A549 (cell line): ENCODE measurements at regions not wholly inside any gene's neighbourhood (a gene's known extent, or its start where the extent isn't known, plus 50 kb on each side); places are given as distances from the start of the nearest gene placed in this dataset.

Experiments used
- ATAC-seq, 2 experiments: fragments of 200-7000 bp in 1 of 2; fragments of >200 bp in 1 of 2; cut with Nextera tagmentation in 1 of 2; cut with Tn5 transposase in 1 of 2; 3 replicates each; pipeline versions ENCODE4 v1.8.0 to v1.9.1; 2018 to 2020; ENCODE audit warnings: mild to moderate bottlenecking in 1 of 2, moderate library complexity in 1 of 2
- CTCF ChIA-PET: fragments of 300-600 bp; sonication (Branson Sonifier 250); formaldehyde crosslinking; extraction: SDS; loops from one replicate; lab custom pipeline; 2021; ENCODE audit warnings: antibody characterized with exemption, inconsistent platforms; lab: Yijun Ruan, JAX
- POLR2A ChIA-PET: fragments of 350-600 bp; formaldehyde crosslinking; extraction: SDS; loops from one replicate; lab custom pipeline; 2021; ENCODE audit warnings: antibody characterized with exemption, inconsistent platforms; lab: Yijun Ruan, JAX
- DNase-seq, 2 experiments: peaks; one replicate each; pipeline versions ENCODE4 v3.0.0 to v3.0.0-alpha.2; 2011 to 2016; ENCODE audit warnings: low read depth in 1 of 2, low spot score in 1 of 2
- FAIRE-seq: peaks from 2 replicates; lab custom pipeline; 2011; peaks lifted over from hg19 to GRCh38; lab: Jason Lieb, UNC
- H3K27ac ChIP-seq, 2 experiments: fragments of >200 bp; sonication (Bioruptor Twin); formaldehyde crosslinking; 3 replicates each; pipeline ENCODE4 v1.5.1; 2016 to 2017
- H3K4me1 ChIP-seq: fragments of >200 bp; sonication (Bioruptor Twin); formaldehyde crosslinking; 3 replicates; pipeline ENCODE4 v1.6.1; 2016
- H3K4me2 ChIP-seq: fragments of >200 bp; sonication (Bioruptor Twin); formaldehyde crosslinking; 3 replicates; pipeline ENCODE4 v1.6.1; 2016
- H3K4me3 ChIP-seq: fragments of >200 bp; sonication (Bioruptor Twin); formaldehyde crosslinking; 3 replicates; pipeline ENCODE4 v1.5.1; 2016
- H3K9me3 ChIP-seq: fragments of >200 bp; sonication (Bioruptor Twin); formaldehyde crosslinking; 3 replicates; pipeline ENCODE4 v1.6.1; 2016
- BCL3 ChIP-seq: fragments of >200 bp; sonication (Bioruptor Twin); formaldehyde crosslinking; IDR thresholded peaks from 3 replicates; pipeline ENCODE4 v1.6.1; 2016
- BHLHE40 ChIP-seq: IDR thresholded peaks from 2 replicates; pipeline ENCODE4 v1.6.1; 2012; ENCODE audit warnings: low read depth, low read length, inconsistent platforms
- CBX8 ChIP-seq: fragments of 200-600 bp; sonication (generic); IDR thresholded peaks from 2 replicates; pipeline ENCODE4 v1.6.1; 2016
- CEBPB ChIP-seq, 2 experiments: fragments of >200 bp in 1 of 2; sonication (Bioruptor Twin) in 1 of 2; formaldehyde crosslinking in 1 of 2; IDR thresholded peaks; 2 replicates each; pipeline ENCODE4 v1.6.1; 2012 to 2016
- ESRRA ChIP-seq: fragments of 150-350 bp; IDR thresholded peaks from 2 replicates; pipeline ENCODE4 v1.6.1; 2014; ENCODE audit warnings: mild to moderate bottlenecking, low read length, borderline replicate concordance
- FOSL2 ChIP-seq, 2 experiments: fragments of 450-650 bp in 1 of 2; fragments of >200 bp in 1 of 2; sonication (Bioruptor Twin) in 1 of 2; formaldehyde crosslinking; IDR thresholded peaks; 2 replicates each; pipeline versions ENCODE4 v1.5.0 to v1.6.1; 2016 to 2020; ENCODE audit warnings: mild to moderate bottlenecking in 1 of 2, moderate library complexity in 1 of 2
- FOXS1 ChIP-seq: fragments of 250-450 bp; sonication (Bioruptor Pico); IDR thresholded peaks from 2 replicates; pipeline ENCODE4 v1.5.0; 2020; ENCODE audit warnings: mild to moderate bottlenecking, moderate library complexity
- GATA3 ChIP-seq: IDR thresholded peaks from 2 replicates; pipeline ENCODE4 v1.6.1; 2012; ENCODE audit warnings: borderline replicate concordance
- HOXA7 ChIP-seq: fragments of 250-450 bp; sonication (Bioruptor Pico); IDR thresholded peaks from 2 replicates; pipeline ENCODE4 v1.5.0; 2020; ENCODE audit warnings: mild to moderate bottlenecking, moderate library complexity
- HOXB13 ChIP-seq: fragments of 250-450 bp; sonication (Bioruptor Pico); IDR thresholded peaks from 2 replicates; pipeline ENCODE4 v1.5.0; 2020; ENCODE audit warnings: low read depth, mild to moderate bottlenecking, moderate library complexity
- KDM1A ChIP-seq: fragments of 200-600 bp; sonication (generic); IDR thresholded peaks from 2 replicates; pipeline ENCODE4 v1.6.1; 2016; ENCODE audit warnings: low read depth, mild to moderate bottlenecking
- KDM5A ChIP-seq: fragments of 200-600 bp; sonication (generic); IDR thresholded peaks from 2 replicates; pipeline ENCODE4 v1.6.1; 2016; ENCODE audit warnings: antibody characterized with exemption, mild to moderate bottlenecking
- MAX ChIP-seq: IDR thresholded peaks from 2 replicates; pipeline ENCODE4 v1.6.1; 2012
- MAZ ChIP-seq: fragments of 150-350 bp; IDR thresholded peaks from 2 replicates; pipeline ENCODE4 v1.6.1; 2014; ENCODE audit warnings: antibody characterized with exemption, low read depth, low read length, borderline replicate concordance
- NPAS2 ChIP-seq: fragments of 250-450 bp; sonication (Bioruptor Pico); IDR thresholded peaks from 2 replicates; pipeline ENCODE4 v1.8.0; 2022; ENCODE audit warnings: mild to moderate bottlenecking, moderate library complexity, borderline replicate concordance
- NR3C1 ChIP-seq: fragments of >200 bp; sonication (Bioruptor Twin); formaldehyde crosslinking; IDR thresholded peaks from 3 replicates; pipeline ENCODE4 v1.6.1; 2017
- PBX3 ChIP-seq: IDR thresholded peaks from 2 replicates; pipeline ENCODE4 v1.6.1; 2012
- POLR2AphosphoS2 ChIP-seq: conservative IDR thresholded peaks from 2 replicates; pipeline ENCODE4 v1.6.1; 2012; ENCODE audit warnings: low read length, improper control_type of control experiment, inconsistent platforms
- RARB ChIP-seq: fragments of 250-450 bp; sonication (Bioruptor Pico); IDR thresholded peaks from 2 replicates; pipeline ENCODE4 v1.8.0; 2021; ENCODE audit warnings: mild to moderate bottlenecking, moderate library complexity
- RCOR1 ChIP-seq: fragments of 150-350 bp; IDR thresholded peaks from 2 replicates; pipeline ENCODE4 v1.6.1; 2014; ENCODE audit warnings: antibody characterized with exemption, low read length, low read depth
- REST ChIP-seq: fragments of 200-600 bp; sonication (generic); IDR thresholded peaks from 2 replicates; pipeline ENCODE4 v1.6.1; 2016; ENCODE audit warnings: antibody characterized with exemption, mild to moderate bottlenecking, moderate library complexity
- RFX5 ChIP-seq: fragments of 450-650 bp; IDR thresholded peaks from 2 replicates; pipeline ENCODE4 v1.7.1; 2014; ENCODE audit warnings: antibody characterized with exemption, mild to moderate bottlenecking, moderate library complexity
- RNF2 ChIP-seq: fragments of 200-600 bp; sonication (generic); IDR thresholded peaks from 2 replicates; pipeline ENCODE4 v1.6.1; 2016; ENCODE audit warnings: low read depth, mild to moderate bottlenecking, antibody characterized with exemption, moderate library complexity, borderline replicate concordance
- SMC3 ChIP-seq: fragments of >200 bp; sonication (Bioruptor Twin); formaldehyde crosslinking; IDR thresholded peaks from 3 replicates; pipeline ENCODE4 v1.6.1; 2018; ENCODE audit warnings: inconsistent platforms
- SREBF2 ChIP-seq: fragments of 450-650 bp; IDR thresholded peaks from 2 replicates; pipeline ENCODE4 v1.6.1; 2014; ENCODE audit warnings: mild to moderate bottlenecking, moderate library complexity
- TP53 ChIP-seq: fragments of 250-450 bp; sonication (Bioruptor Pico); IDR thresholded peaks from 2 replicates; pipeline ENCODE4 v1.5.0; 2021; ENCODE audit warnings: mild to moderate bottlenecking, moderate library complexity
- USF2 ChIP-seq: fragments of 450-650 bp; IDR thresholded peaks from 2 replicates; pipeline ENCODE4 v1.6.1; 2014; ENCODE audit warnings: antibody characterized with exemption
- ZC3H11A ChIP-seq: fragments of 450-650 bp; IDR thresholded peaks from 2 replicates; pipeline ENCODE4 v1.6.1; 2014; ENCODE audit warnings: antibody characterized with exemption, mild to moderate bottlenecking
- ZFP36 ChIP-seq: fragments of 450-650 bp; IDR thresholded peaks from 2 replicates; pipeline ENCODE4 v1.6.1; 2014; ENCODE audit warnings: borderline replicate concordance; ENCODE audit not compliant: partially characterized antibody
- WGBS: methylation state at CpG from one replicate; pipeline ENCODE4 v1.1.6; 2017; ENCODE audit errors: missing lambda C conversion rate; 5-methylcytosine and 5-hydroxymethylcytosine counted together

GRCh38 chr3:124089214-124089613 is 97.3 kb upstream of the ROPN1 start:
- H3K4me1 ChIP-seq, result no peaks in the 10 kb centered on the region
- H3K4me3 ChIP-seq, result no peak overlapping the region
- no peaks in the 10 kb centered on the region for H3K9me3 ChIP-seq
- FAIRE-seq (no peak), ATAC-seq (no peak), DNase-seq (no peak)
- no peak overlapping the region for H3K27ac ChIP-seq
- POLR2A ChIA-PET, result no interaction called here
- TF ChIP-seq ZFP36, result no peak
- TF ChIP-seq HOXB13, result no peak
- no peak for TF ChIP-seq SREBF2
- no peak for TF ChIP-seq CEBPB (IDR thresholded peaks at IDR 0.05)
- no peak for TF ChIP-seq CBX8
- no peak for TF ChIP-seq FOSL2 (IDR thresholded peaks at IDR 0.05)
- TF ChIP-seq FOSL2 (CRISPR knock-in tag; IDR thresholded peaks at IDR 0.05), result no peak
- no peak for TF ChIP-seq RARB (CRISPR knock-in tag)
- TF ChIP-seq RNF2, result no peak
- TF ChIP-seq FOXS1 (CRISPR knock-in tag), result no peak
- TF ChIP-seq NPAS2 (CRISPR knock-in tag), result no peak
- no peak for TF ChIP-seq HOXA7 (CRISPR knock-in tag)
- no peak for TF ChIP-seq ESRRA
- no peak for TF ChIP-seq TP53 (CRISPR knock-in tag)
- TF ChIP-seq USF2, result no peak
- no peak for TF ChIP-seq ZC3H11A
- no peak for TF ChIP-seq REST
- no peak for TF ChIP-seq RFX5
- TF ChIP-seq KDM1A, result no peak
- H3K4me2 ChIP-seq, result no peak overlapping the region
- WGBS, result 21% methylated on average over 2 of the region's 2 CpGs
- CTCF ChIA-PET, result interaction anchor here (1.2 to 3.0 kb wide), 2 partner anchors 10 to 56 kb away, joined by 4 to 16 read pairs; partner anchors contain the start of gene KALRN

- TF ChIP-seq NPAS2 (CRISPR knock-in tag) (no peak), POLR2AphosphoS2 (no peak), MAX (no peak), PBX3 (no peak), CEBPB (IDR thresholded peaks at IDR 0.05) (no peak), NR3C1 (no peak), BHLHE40 (no peak), GATA3 (no peak), MAZ (no peak), RCOR1 (no peak), SREBF2 (no peak), BCL3 (no peak), SMC3 (no peak), KDM5A (no peak), HOXB13 (no peak)
- Histone ChIP-seq H3K27ac (no peak overlapping the region), H3K9me3 (no peaks in the 10 kb centered on the region), H3K4me1 (no peaks in the 10 kb centered on the region), H3K4me2 (no peak overlapping the region), H3K4me3 (no peak overlapping the region)
- WGBS, result 17% methylated on average over 1 of the region's 1 CpG
- ChIA-PET CTCF (no interaction called here), POLR2A (no interaction called here)
- ATAC-seq (no peak), FAIRE-seq (no peak), DNase-seq (no peak)
These were observed 99.8 kb upstream of the ROPN1 start for GRCh38 chr3:124091716-124092115.
